ENCODE measurements at regions not wholly inside any gene's neighbourhood (a gene's known extent, or its start where the extent isn't known, plus 50 kb on each side); places are given as distances from the start of the nearest gene placed in this dataset.

- H3K27me3 ChIP-seq (ENCODE audit: insufficient read depth, poor library complexity, severe bottlenecking): no peaks in the 10 kb centered on the region
- H3K4me3 ChIP-seq (ENCODE audit: severe bottlenecking): no peak overlapping the region
- TF ChIP-seq, protein P1, sequence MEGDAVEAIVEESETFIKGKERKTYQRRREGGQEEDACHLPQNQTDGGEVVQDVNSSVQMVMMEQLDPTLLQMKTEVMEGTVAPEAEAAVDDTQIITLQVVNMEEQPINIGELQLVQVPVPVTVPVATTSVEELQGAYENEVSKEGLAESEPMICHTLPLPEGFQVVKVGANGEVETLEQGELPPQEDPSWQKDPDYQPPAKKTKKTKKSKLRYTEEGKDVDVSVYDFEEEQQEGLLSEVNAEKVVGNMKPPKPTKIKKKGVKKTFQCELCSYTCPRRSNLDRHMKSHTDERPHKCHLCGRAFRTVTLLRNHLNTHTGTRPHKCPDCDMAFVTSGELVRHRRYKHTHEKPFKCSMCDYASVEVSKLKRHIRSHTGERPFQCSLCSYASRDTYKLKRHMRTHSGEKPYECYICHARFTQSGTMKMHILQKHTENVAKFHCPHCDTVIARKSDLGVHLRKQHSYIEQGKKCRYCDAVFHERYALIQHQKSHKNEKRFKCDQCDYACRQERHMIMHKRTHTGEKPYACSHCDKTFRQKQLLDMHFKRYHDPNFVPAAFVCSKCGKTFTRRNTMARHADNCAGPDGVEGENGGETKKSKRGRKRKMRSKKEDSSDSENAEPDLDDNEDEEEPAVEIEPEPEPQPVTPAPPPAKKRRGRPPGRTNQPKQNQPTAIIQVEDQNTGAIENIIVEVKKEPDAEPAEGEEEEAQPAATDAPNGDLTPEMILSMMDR (IDR thresholded peaks at IDR 0.05; ENCODE audit: poor library complexity, severe bottlenecking): peak; percentile 65
- no peaks in the 10 kb centered on the region for H3K4me1 ChIP-seq (ENCODE audit: insufficient read depth, poor library complexity, severe bottlenecking)
- no peak overlapping the region for H3K27ac ChIP-seq (ENCODE audit: poor library complexity, severe bottlenecking)
- ATAC-seq (ENCODE audit: low read depth) (no peak), DNase-seq (ENCODE audit: low spot score) (no peak)
- H3K36me3 ChIP-seq (ENCODE audit: low read depth): no peaks in the 10 kb centered on the region
- H3K9me3 ChIP-seq (ENCODE audit: severe bottlenecking): no peaks in the 10 kb centered on the region
Measured at GRCh38 chr1:209202830-209203532, 380.5 kb upstream of the CAMK1G start.

- Histone ChIP-seq H3K9me3 (ENCODE audit: severe bottlenecking) (no peaks in the 10 kb centered on the region), H3K27me3 (ENCODE audit: insufficient read depth, poor library complexity, severe bottlenecking) (no peaks in the 10 kb centered on the region), H3K4me1 (ENCODE audit: insufficient read depth, poor library complexity, severe bottlenecking) (no peaks in the 10 kb centered on the region), H3K36me3 (ENCODE audit: low read depth) (no peaks in the 10 kb centered on the region), H3K27ac (ENCODE audit: poor library complexity, severe bottlenecking) (no peak overlapping the region), H3K4me3 (ENCODE audit: severe bottlenecking) (no peak overlapping the region)
- no peak for DNase-seq (ENCODE audit: low spot score)
- TF ChIP-seq, protein P1 (IDR thresholded peaks at IDR 0.05; ENCODE audit: poor library complexity, severe bottlenecking): no peak
- no peak for ATAC-seq (ENCODE audit: low read depth)
Measured at GRCh38 chr1:209203533-209203895, 380.0 kb upstream of the CAMK1G start.

GRCh38 chr1:209205039-209205438 is 378.5 kb upstream of the CAMK1G start:
- Histone ChIP-seq H3K27ac (ENCODE audit: poor library complexity, severe bottlenecking) (no peak overlapping the region), H3K27me3 (ENCODE audit: insufficient read depth, poor library complexity, severe bottlenecking) (no peaks in the 10 kb centered on the region), H3K4me1 (ENCODE audit: insufficient read depth, poor library complexity, severe bottlenecking) (no peaks in the 10 kb centered on the region)

DNA sequence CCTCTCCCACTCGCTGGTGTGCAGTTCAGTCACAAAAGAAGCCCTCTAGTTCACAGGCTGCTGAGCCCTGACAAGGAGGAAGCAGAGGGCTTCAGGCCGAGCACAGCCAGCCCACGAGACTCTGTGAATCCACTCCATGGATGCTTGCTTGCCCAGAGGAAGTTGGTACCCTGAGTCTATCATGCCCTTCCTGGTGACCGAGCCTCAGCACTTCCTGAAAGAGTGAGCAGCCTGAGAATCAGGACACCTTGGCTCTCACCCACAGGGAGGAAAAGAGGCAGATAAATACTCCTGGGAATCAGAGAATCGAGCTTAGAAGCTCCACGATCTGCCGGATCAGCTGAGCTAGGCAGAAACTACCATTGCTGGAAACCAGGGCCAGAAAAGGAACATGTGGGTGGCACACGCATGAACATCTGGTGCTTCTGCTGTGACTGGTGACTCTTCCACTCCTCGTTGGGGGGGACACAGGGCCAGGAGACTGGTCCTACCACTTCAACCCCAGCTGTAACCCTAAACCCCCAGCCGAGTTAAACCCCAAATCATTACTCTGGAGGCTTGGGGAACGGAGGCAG is 376.3 kb upstream of the CAMK1G start:
- TF ChIP-seq, protein P1 (IDR thresholded peaks at IDR 0.05; ENCODE audit: poor library complexity, severe bottlenecking): no peak
- DNase-seq (ENCODE audit: low spot score): no peak

More at GRCh38 chr1:209205039-209205438, 378.5 kb upstream of the CAMK1G start:
- TF ChIP-seq, protein P1 (IDR thresholded peaks at IDR 0.05; ENCODE audit: poor library complexity, severe bottlenecking): no peak
- H3K4me3 ChIP-seq (ENCODE audit: severe bottlenecking): no peak overlapping the region
- no peaks in the 10 kb centered on the region for H3K9me3 ChIP-seq (ENCODE audit: severe bottlenecking)
- DNase-seq (ENCODE audit: low spot score): no peak
- no peaks in the 10 kb centered on the region for H3K36me3 ChIP-seq (ENCODE audit: low read depth)
- no peak for ATAC-seq (ENCODE audit: low read depth)

DNA sequence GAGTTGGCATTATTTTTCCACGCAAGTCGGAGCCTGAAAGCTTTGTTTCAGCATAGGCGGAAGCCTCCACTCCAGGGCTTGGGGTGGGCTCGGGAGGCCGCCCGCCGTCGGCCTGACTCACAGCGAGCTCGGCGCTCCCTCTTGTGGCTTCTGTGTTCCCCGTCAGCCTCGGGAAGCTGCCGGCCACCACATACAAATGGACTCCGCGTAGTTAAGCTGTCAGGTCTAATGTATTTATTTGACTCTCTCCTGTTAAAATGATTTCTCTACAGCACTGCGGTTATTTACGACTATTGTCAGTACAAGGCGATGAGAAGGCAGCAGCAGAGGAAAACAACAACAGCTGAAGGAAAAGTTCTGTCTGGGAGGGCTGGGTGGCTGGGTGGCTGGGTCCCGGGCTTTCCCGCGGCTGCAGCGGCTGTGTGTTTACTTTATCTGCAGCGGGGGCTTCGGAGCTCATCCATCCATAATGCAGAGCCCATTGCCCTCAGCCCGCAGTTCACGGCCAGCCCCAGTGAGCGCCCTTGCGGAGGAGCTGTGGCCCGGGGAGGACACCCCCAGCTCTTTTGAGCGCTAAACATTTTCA is 375.7 kb upstream of the CAMK1G start:
- no peak overlapping the region for H3K27ac ChIP-seq (ENCODE audit: poor library complexity, severe bottlenecking)
- peak; percentile 90 for ATAC-seq (ENCODE audit: low read depth)
- TF ChIP-seq, protein P1 (IDR thresholded peaks at IDR 0.05; ENCODE audit: poor library complexity, severe bottlenecking): peak; percentile 78
- no peak for DNase-seq (ENCODE audit: low spot score)
- H3K9me3 ChIP-seq (ENCODE audit: severe bottlenecking): no peaks in the 10 kb centered on the region
- no peaks in the 10 kb centered on the region for H3K27me3 ChIP-seq (ENCODE audit: insufficient read depth, poor library complexity, severe bottlenecking)
- H3K4me3 ChIP-seq (ENCODE audit: severe bottlenecking): peak overlapping the region; percentile 14
- no peaks in the 10 kb centered on the region for H3K36me3 ChIP-seq (ENCODE audit: low read depth)
- H3K4me1 ChIP-seq (ENCODE audit: insufficient read depth, poor library complexity, severe bottlenecking): no peaks in the 10 kb centered on the region

More for the DNA sequence above, 376.3 kb upstream of the CAMK1G start:
- Histone ChIP-seq H3K27me3 (ENCODE audit: insufficient read depth, poor library complexity, severe bottlenecking) (no peaks in the 10 kb centered on the region), H3K4me1 (ENCODE audit: insufficient read depth, poor library complexity, severe bottlenecking) (no peaks in the 10 kb centered on the region), H3K4me3 (ENCODE audit: severe bottlenecking) (no peak overlapping the region), H3K27ac (ENCODE audit: poor library complexity, severe bottlenecking) (no peak overlapping the region), H3K9me3 (ENCODE audit: severe bottlenecking) (no peaks in the 10 kb centered on the region), H3K36me3 (ENCODE audit: low read depth) (no peaks in the 10 kb centered on the region)
- ATAC-seq (ENCODE audit: low read depth): no peak

All from RWPE2 (cell line).